Mammary epithelial cell (primary cell): ENCODE measurements at regions not wholly inside any gene's neighbourhood (a gene's known extent, or its start where the extent isn't known, plus 50 kb on each side); places are given as distances from the start of the nearest gene placed in this dataset.

Source experiments
- EZH2 ChIP-seq: IDR thresholded peaks from 2 replicates; pipeline ENCODE4 v1.6.1; 2012; ENCODE audit warnings: low read length, inconsistent platforms, borderline replicate concordance
- TF ChIP-seq, protein P1 (sequence below), 2 donors: IDR thresholded peaks in 1 of 2; conservative IDR thresholded peaks in 1 of 2; 2 replicates each; pipeline ENCODE4 v1.5.1; 2011 to 2012; ENCODE audit warnings: inconsistent platforms in 2 of 2, low read length in 2 of 2, mild to moderate bottlenecking in 2 of 2, control low read depth in 1 of 2, low read depth in 1 of 2; ENCODE audit not compliant: insufficient read depth in 1 of 2; ENCODE audit errors: extremely low read depth in 1 of 2

DNA sequence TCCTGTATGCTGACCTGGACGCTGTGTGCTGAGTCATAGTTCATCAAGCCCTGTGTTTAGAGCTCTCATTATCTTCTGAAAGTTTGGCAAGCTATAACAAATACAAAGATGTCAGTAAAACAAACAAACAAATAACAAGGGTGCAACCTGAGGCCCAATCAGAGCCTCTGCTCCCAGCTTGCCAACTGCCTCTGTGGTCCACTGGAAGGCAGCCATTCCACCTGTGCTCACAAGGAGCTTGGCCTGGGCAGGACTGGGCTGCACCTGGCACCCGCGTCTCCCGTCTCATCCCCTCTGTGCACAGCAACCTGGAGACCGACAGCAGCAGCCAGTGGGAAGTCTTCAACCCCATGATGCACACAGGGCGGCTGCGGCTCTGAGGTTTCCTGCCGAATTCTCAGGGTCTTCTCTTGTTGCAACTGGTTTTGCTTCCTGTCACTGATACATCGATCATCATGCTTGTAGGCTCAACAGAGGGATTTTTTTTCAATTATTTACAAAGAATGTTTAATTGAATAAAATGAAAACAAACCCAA, 97.8 kb downstream of the TMEM18 start:
- TF ChIP-seq, protein P1, sequence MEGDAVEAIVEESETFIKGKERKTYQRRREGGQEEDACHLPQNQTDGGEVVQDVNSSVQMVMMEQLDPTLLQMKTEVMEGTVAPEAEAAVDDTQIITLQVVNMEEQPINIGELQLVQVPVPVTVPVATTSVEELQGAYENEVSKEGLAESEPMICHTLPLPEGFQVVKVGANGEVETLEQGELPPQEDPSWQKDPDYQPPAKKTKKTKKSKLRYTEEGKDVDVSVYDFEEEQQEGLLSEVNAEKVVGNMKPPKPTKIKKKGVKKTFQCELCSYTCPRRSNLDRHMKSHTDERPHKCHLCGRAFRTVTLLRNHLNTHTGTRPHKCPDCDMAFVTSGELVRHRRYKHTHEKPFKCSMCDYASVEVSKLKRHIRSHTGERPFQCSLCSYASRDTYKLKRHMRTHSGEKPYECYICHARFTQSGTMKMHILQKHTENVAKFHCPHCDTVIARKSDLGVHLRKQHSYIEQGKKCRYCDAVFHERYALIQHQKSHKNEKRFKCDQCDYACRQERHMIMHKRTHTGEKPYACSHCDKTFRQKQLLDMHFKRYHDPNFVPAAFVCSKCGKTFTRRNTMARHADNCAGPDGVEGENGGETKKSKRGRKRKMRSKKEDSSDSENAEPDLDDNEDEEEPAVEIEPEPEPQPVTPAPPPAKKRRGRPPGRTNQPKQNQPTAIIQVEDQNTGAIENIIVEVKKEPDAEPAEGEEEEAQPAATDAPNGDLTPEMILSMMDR (conservative IDR thresholded peaks at IDR 0.05 in 1 of 2, IDR thresholded peaks at IDR 0.05 in 1 of 2; ENCODE audit: extremely low read depth in 1 of 2, insufficient read depth in 1 of 2, low read depth in 1 of 2, low read length in 2 of 2): no peak
- TF ChIP-seq EZH2: no peak
